Muscle of leg (tissue), 3 donors: ENCODE measurements at regions not wholly inside any gene's neighbourhood (a gene's known extent, or its start where the extent isn't known, plus 50 kb on each side); places are given as distances from the start of the nearest gene placed in this dataset.

Experiments
- DNase-seq: peaks from one replicate; pipeline ENCODE4 v3.0.0; 2013
- H3K27ac ChIP-seq: one replicate; pipeline ENCODE4 v1.5.1; 2013; ENCODE audit warnings: mild to moderate bottlenecking, low read length, control low read depth
- H3K27me3 ChIP-seq: one replicate; pipeline ENCODE4 v1.6.1; 2013; ENCODE audit warnings: low read length; ENCODE audit not compliant: control insufficient read depth, insufficient read depth
- H3K36me3 ChIP-seq: one replicate; pipeline ENCODE4 v1.6.1; 2013; ENCODE audit warnings: low read length; ENCODE audit not compliant: control insufficient read depth, insufficient read depth
- H3K4me1 ChIP-seq: one replicate; pipeline ENCODE4 v1.6.1; 2013; ENCODE audit warnings: low read length; ENCODE audit not compliant: control insufficient read depth, insufficient read depth
- H3K4me3 ChIP-seq: one replicate; pipeline ENCODE4 v1.5.1; 2013; ENCODE audit warnings: low read length, control low read depth
- H3K9me3 ChIP-seq: replicated peaks from 2 replicates; pipeline ENCODE4 v1.6.1; 2013; ENCODE audit warnings: low read depth, low read length; ENCODE audit not compliant: control insufficient read depth
- WGBS: methylation state at CpG from one replicate; pipeline ENCODE4 v1.1.5; 2013; ENCODE audit warnings: missing lambda C conversion rate; ENCODE audit not compliant: insufficient coverage; 5-methylcytosine and 5-hydroxymethylcytosine counted together

DNA sequence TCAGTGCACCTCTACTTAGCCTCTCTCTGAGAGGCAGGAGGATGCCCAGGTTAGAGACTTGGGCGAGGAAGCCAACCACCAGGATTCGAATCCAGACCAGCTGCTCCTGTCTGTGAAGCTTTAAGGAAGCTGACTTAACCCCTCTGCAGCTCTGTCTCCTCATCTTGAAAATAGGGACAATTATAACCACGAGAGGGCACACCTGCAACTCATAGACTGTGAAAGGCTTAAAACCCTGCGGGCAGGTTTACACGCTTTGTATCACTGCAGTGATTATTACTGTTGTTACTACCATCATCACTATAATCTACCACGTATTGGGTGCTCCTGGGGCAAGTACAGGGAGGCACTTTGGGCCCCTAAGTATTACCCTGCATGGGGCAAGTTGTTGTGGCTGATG is 379.8 kb downstream of the VRK1 start:
- H3K27ac ChIP-seq = no peak overlapping the region
- H3K9me3 ChIP-seq = no peaks in the 10 kb centered on the region
- peak; percentile 4 for DNase-seq
- no peaks in the 10 kb centered on the region for H3K4me1 ChIP-seq
- no peaks in the 10 kb centered on the region for H3K27me3 ChIP-seq
- 60% methylated on average over 1 of the region's 6 CpGs for WGBS
- no peaks in the 10 kb centered on the region for H3K36me3 ChIP-seq
- no peak overlapping the region for H3K4me3 ChIP-seq

GRCh38 chr14:97177635-97178034 is 380.5 kb downstream of the VRK1 start:
- no peaks in the 10 kb centered on the region for H3K9me3 ChIP-seq
- no peak for DNase-seq
- no peaks in the 10 kb centered on the region for H3K36me3 ChIP-seq
- no peaks in the 10 kb centered on the region for H3K27me3 ChIP-seq
- no peaks in the 10 kb centered on the region for H3K4me1 ChIP-seq
- H3K27ac ChIP-seq = no peak overlapping the region
- no peak overlapping the region for H3K4me3 ChIP-seq
- WGBS = 83% methylated on average over 1 of the region's 5 CpGs

- H3K27me3 ChIP-seq = no peaks in the 10 kb centered on the region
- H3K27ac ChIP-seq = no peak overlapping the region
- no peaks in the 10 kb centered on the region for H3K9me3 ChIP-seq
- H3K36me3 ChIP-seq = no peaks in the 10 kb centered on the region
- no peak for DNase-seq
- 61% methylated on average over 5 of the region's 5 CpGs for WGBS
- no peaks in the 10 kb centered on the region for H3K4me1 ChIP-seq
- no peak overlapping the region for H3K4me3 ChIP-seq
These were observed 381.6 kb downstream of the VRK1 start for GRCh38 chr14:97178781-97179180.

DNA sequence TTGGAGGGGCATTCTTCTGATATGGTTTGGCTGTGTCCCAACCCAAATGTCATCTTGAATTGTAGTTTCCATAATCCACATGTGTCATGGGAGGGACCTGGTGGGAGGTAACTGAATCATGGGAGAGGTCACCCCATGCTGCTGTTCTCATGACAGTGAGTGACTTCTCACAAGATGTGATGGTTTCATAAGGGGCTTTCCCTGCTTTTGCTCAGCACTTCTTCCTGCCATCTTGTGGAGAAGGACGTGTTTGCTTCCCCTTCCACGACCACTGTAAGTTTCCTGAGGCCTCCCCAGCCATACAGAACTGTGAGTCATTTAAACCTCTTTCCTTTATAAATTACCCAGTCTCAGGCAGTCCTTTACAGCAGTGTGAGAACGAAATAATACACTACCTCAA is 382.4 kb downstream of the VRK1 start:
- 73% methylated on average over 2 of the region's 3 CpGs for WGBS
- H3K27me3 ChIP-seq = no peaks in the 10 kb centered on the region
- H3K4me1 ChIP-seq = no peaks in the 10 kb centered on the region
- H3K27ac ChIP-seq = no peak overlapping the region
- no peaks in the 10 kb centered on the region for H3K36me3 ChIP-seq
- no peak for DNase-seq
- no peaks in the 10 kb centered on the region for H3K9me3 ChIP-seq
- H3K4me3 ChIP-seq = no peak overlapping the region

GRCh38 chr14:97180304-97181200 is 383.4 kb downstream of the VRK1 start:
- no peaks in the 10 kb centered on the region for H3K27me3 ChIP-seq
- H3K27ac ChIP-seq = no peak overlapping the region
- H3K9me3 ChIP-seq = no peaks in the 10 kb centered on the region
- DNase-seq = no peak
- H3K4me1 ChIP-seq = no peaks in the 10 kb centered on the region
- WGBS = 87% methylated on average over 30 of the region's 32 CpGs
- no peaks in the 10 kb centered on the region for H3K36me3 ChIP-seq
- no peak overlapping the region for H3K4me3 ChIP-seq

- Histone ChIP-seq H3K27me3 (no peaks in the 10 kb centered on the region), H3K4me3 (no peak overlapping the region), H3K9me3 (no peaks in the 10 kb centered on the region), H3K36me3 (no peaks in the 10 kb centered on the region), H3K4me1 (no peaks in the 10 kb centered on the region), H3K27ac (no peak overlapping the region)
- no CpG with 5 or more reads among the region's 6 CpGs for WGBS
- DNase-seq = peak; percentile 4
These were observed 388.0 kb downstream of the VRK1 start for GRCh38 chr14:97185186-97185585.

DNA sequence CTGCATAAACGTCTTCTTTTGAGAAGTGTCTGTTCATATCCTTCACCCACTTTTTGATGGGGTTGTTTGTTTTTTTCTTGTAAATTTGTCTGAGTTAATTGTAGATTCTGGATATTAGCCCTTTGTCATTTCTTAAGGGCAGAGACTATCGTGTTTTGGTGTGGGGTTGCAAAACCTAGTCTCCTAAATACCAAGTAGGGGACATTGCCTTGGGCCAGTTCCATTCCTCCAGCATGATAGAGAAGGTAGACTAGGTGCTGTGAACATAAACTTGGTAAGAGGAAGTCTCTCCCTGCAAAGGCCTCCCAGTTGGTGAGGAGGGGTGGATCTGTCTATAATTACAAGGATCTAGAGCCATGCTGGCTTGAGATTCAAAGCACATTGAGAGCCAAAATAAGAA is 390.7 kb downstream of the VRK1 start:
- no peak overlapping the region for H3K4me3 ChIP-seq
- no CpG with 5 or more reads among the region's 2 CpGs for WGBS
- H3K27me3 ChIP-seq = no peaks in the 10 kb centered on the region

GRCh38 chr14:97196336-97196735 is 399.2 kb downstream of the VRK1 start:
- H3K4me1 ChIP-seq = no peaks in the 10 kb centered on the region
- H3K27ac ChIP-seq = no peak overlapping the region
- H3K4me3 ChIP-seq = no peak overlapping the region
- DNase-seq = no peak
- H3K36me3 ChIP-seq = no peaks in the 10 kb centered on the region
- no peaks in the 10 kb centered on the region for H3K27me3 ChIP-seq
- 79% methylated on average over 4 of the region's 4 CpGs for WGBS
- H3K9me3 ChIP-seq = no peaks in the 10 kb centered on the region

More for the DNA sequence above, 390.7 kb downstream of the VRK1 start:
- Histone ChIP-seq H3K9me3 (no peaks in the 10 kb centered on the region), H3K27ac (no peak overlapping the region), H3K4me1 (no peaks in the 10 kb centered on the region), H3K36me3 (no peaks in the 10 kb centered on the region)
- DNase-seq = no peak

DNA sequence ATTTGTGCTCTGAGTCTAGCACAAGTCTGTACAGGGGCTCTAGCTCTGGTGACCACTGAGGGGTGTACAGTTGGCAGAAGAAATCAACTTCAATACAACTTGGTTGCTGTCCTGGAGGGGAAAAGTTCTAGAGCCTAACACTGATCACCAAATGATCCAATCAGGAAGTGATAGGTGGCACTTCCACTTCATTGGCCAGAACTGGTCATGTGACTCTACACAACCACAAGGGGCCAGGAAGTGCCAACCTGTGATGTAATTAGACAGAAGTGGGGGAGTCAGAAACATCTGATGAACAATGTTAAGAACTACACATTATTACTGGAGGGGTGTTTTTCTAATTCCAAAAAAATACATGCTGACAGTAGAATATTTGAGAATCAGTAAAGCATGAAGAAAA is 401.6 kb downstream of the VRK1 start:
- H3K4me1 ChIP-seq = no peaks in the 10 kb centered on the region
- DNase-seq = no peak
- H3K36me3 ChIP-seq = no peaks in the 10 kb centered on the region
- no peaks in the 10 kb centered on the region for H3K9me3 ChIP-seq
- H3K4me3 ChIP-seq = no peak overlapping the region
- H3K27me3 ChIP-seq = no peaks in the 10 kb centered on the region
- no peak overlapping the region for H3K27ac ChIP-seq

GRCh38 chr14:97200245-97200644 is 403.1 kb downstream of the VRK1 start:
- Histone ChIP-seq H3K36me3 (no peaks in the 10 kb centered on the region), H3K4me3 (no peak overlapping the region), H3K9me3 (no peaks in the 10 kb centered on the region), H3K4me1 (no peaks in the 10 kb centered on the region), H3K27ac (no peak overlapping the region), H3K27me3 (no peaks in the 10 kb centered on the region)
- DNase-seq = no peak
- 70% methylated on average over 1 of the region's 4 CpGs for WGBS

GRCh38 chr14:97206916-97207315 is 409.7 kb downstream of the VRK1 start:
- Histone ChIP-seq H3K9me3 (no peaks in the 10 kb centered on the region), H3K4me3 (no peak overlapping the region), H3K27ac (no peak overlapping the region), H3K36me3 (no peaks in the 10 kb centered on the region), H3K4me1 (no peaks in the 10 kb centered on the region), H3K27me3 (no peaks in the 10 kb centered on the region)
- no peak for DNase-seq
- 85% methylated on average over 9 of the region's 11 CpGs for WGBS
